HEK293 (cell line): ENCODE measurements at regions not wholly inside any gene's neighbourhood (a gene's known extent, or its start where the extent isn't known, plus 50 kb on each side); places are given as distances from the start of the nearest gene placed in this dataset.

Source experiments
- ZNF23 ChIP-seq: fragments of 450-650 bp; formaldehyde crosslinking; IDR thresholded peaks from 2 replicates; pipeline ENCODE4 v1.5.1; 2016; ENCODE audit warnings: missing biosample characterization, missing genetic modification characterization, borderline replicate concordance
- TF ChIP-seq, protein P1 (sequence below): fragments of 450-650 bp; formaldehyde crosslinking; IDR thresholded peaks from 2 replicates; pipeline ENCODE4 v1.5.1; 2016; ENCODE audit warnings: missing biosample characterization, missing genetic modification characterization
- TF ChIP-seq, protein P2 (sequence below): fragments of 450-650 bp; formaldehyde crosslinking; IDR thresholded peaks from 2 replicates; pipeline ENCODE4 v1.5.1; 2016; ENCODE audit warnings: missing biosample characterization, missing genetic modification characterization

DNA sequence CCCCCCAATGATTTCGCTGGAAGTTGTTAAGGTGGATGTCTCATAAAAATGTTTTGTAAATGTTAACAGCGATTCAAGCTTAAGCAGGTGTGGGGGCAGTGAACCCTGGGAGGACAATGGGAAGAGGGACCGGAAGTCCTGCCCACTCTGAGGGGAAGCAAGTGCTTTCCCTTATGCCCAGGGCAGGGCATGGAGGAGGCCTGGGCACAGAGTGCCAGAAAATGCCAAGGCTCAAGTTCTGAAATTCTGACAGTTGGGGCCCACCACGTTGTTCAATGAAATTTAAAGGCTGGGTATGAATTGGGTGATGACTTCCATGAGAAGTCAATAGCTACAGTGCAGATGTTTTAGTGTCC is 132.7 kb upstream of the SALL4 start:
- TF ChIP-seq, protein P1, sequence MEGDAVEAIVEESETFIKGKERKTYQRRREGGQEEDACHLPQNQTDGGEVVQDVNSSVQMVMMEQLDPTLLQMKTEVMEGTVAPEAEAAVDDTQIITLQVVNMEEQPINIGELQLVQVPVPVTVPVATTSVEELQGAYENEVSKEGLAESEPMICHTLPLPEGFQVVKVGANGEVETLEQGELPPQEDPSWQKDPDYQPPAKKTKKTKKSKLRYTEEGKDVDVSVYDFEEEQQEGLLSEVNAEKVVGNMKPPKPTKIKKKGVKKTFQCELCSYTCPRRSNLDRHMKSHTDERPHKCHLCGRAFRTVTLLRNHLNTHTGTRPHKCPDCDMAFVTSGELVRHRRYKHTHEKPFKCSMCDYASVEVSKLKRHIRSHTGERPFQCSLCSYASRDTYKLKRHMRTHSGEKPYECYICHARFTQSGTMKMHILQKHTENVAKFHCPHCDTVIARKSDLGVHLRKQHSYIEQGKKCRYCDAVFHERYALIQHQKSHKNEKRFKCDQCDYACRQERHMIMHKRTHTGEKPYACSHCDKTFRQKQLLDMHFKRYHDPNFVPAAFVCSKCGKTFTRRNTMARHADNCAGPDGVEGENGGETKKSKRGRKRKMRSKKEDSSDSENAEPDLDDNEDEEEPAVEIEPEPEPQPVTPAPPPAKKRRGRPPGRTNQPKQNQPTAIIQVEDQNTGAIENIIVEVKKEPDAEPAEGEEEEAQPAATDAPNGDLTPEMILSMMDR (tag by site-specific recombination), result no peak
- no peak for TF ChIP-seq ZNF23 (tag by site-specific recombination)
- TF ChIP-seq, protein P2, sequence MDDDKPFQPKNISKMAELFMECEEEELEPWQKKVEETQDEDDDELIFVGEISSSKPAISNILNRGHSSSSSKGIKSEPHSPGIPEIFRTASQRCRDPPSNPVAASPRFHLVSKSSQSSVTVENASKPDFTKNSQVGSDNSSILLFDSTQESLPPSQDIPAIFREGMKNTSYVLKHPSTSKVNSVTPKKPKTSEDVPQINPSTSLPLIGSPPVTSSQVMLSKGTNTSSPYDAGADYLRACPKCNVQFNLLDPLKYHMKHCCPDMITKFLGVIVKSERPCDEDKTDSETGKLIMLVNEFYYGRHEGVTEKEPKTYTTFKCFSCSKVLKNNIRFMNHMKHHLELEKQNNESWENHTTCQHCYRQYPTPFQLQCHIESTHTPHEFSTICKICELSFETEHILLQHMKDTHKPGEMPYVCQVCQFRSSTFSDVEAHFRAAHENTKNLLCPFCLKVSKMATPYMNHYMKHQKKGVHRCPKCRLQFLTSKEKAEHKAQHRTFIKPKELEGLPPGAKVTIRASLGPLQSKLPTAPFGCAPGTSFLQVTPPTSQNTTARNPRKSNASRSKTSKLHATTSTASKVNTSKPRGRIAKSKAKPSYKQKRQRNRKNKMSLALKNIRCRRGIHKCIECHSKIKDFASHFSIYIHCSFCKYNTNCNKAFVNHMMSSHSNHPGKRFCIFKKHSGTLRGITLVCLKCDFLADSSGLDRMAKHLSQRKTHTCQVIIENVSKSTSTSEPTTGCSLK (tag by site-specific recombination), result no peak
